Esophagus squamous epithelium (tissue), 4 donors: ENCODE measurements at regions not wholly inside any gene's neighbourhood (a gene's known extent, or its start where the extent isn't known, plus 50 kb on each side); places are given as distances from the start of the nearest gene placed in this dataset.
"Not testable (repeated sequence)": the region's sequence is repeated elsewhere in the genome, so short reads cannot be mapped to it uniquely, and the experiment has no call there.

ENCODE experiments used
- POLR2A ChIP-seq, 4 donors: fragments of 450-650 bp; IDR thresholded peaks; one replicate each; pipeline ENCODE4 v1.6.1; 2017; ENCODE audit warnings: antibody characterized with exemption in 4 of 4, mild to moderate bottlenecking in 4 of 4, moderate library complexity in 3 of 4
- TF ChIP-seq, protein P1 (sequence below), 6 experiments: fragments of 450-650 bp in 4 of 6; fragments of 200-600 bp in 2 of 6; sonication (generic) in 2 of 6; IDR thresholded peaks; one replicate each; pipeline ENCODE4 v1.5.1; 2016 to 2019; ENCODE audit warnings: antibody characterized with exemption in 6 of 6, mild to moderate bottlenecking in 4 of 6, moderate library complexity in 4 of 6

- TF ChIP-seq, protein P1, sequence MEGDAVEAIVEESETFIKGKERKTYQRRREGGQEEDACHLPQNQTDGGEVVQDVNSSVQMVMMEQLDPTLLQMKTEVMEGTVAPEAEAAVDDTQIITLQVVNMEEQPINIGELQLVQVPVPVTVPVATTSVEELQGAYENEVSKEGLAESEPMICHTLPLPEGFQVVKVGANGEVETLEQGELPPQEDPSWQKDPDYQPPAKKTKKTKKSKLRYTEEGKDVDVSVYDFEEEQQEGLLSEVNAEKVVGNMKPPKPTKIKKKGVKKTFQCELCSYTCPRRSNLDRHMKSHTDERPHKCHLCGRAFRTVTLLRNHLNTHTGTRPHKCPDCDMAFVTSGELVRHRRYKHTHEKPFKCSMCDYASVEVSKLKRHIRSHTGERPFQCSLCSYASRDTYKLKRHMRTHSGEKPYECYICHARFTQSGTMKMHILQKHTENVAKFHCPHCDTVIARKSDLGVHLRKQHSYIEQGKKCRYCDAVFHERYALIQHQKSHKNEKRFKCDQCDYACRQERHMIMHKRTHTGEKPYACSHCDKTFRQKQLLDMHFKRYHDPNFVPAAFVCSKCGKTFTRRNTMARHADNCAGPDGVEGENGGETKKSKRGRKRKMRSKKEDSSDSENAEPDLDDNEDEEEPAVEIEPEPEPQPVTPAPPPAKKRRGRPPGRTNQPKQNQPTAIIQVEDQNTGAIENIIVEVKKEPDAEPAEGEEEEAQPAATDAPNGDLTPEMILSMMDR (IDR thresholded peaks at IDR 0.05) = not testable (repeated sequence)
- TF ChIP-seq POLR2A (IDR thresholded peaks at IDR 0.05) = not testable (repeated sequence)
These were observed 202.7 kb downstream of the ZNF92 start for GRCh38 chr7:65576370-65576769.
